ENCODE measurements at regions not wholly inside any gene's neighbourhood (a gene's known extent, or its start where the extent isn't known, plus 50 kb on each side); places are given as distances from the start of the nearest gene placed in this dataset.

GRCh38 chr6:41439524-41440418 is 104.4 kb downstream of the NCR2 start:
- H4K20me1 ChIP-seq (ENCODE audit: insufficient read depth, low read length): no peaks in the 10 kb centered on the region
- H2AFZ ChIP-seq (ENCODE audit: low read depth, low read length): no peak overlapping the region
- peaks cover 38% of the 10 kb centered on the region for H3K27me3 Mint-ChIP-seq (ENCODE audit: low read depth, unreplicated experiment)
- no peak overlapping the region for H3K4me3 Mint-ChIP-seq (ENCODE audit: unreplicated experiment)
- H3K36me3 Mint-ChIP-seq (ENCODE audit: low read depth, unreplicated experiment): no peaks in the 10 kb centered on the region
- no peak for DNase-seq (ENCODE audit: low read depth)
- no peaks in the 10 kb centered on the region for H3K79me2 ChIP-seq (ENCODE audit: insufficient read depth, low read length)
- H3K4me2 ChIP-seq (ENCODE audit: low read length): no peak overlapping the region
- no peak overlapping the region for H3K27ac ChIP-seq (ENCODE audit: low read depth, low read length)
- no peaks in the 10 kb centered on the region for H3K9me3 ChIP-seq (ENCODE audit: insufficient read depth, low read depth, low read length)
- H3K4me1 ChIP-seq (ENCODE audit: insufficient read depth, low read length): peaks cover 8% of the 10 kb centered on the region
- no peak overlapping the region for H3K4me3 ChIP-seq (ENCODE audit: insufficient read depth, low read depth, low read length)
- no peak for FAIRE-seq
- no peak overlapping the region for H3K27ac Mint-ChIP-seq (ENCODE audit: unreplicated experiment)
- TF ChIP-seq EZH2 (IDR thresholded peaks at IDR 0.05; ENCODE audit: insufficient read depth, low read length): no peak
- TF ChIP-seq, protein P1, sequence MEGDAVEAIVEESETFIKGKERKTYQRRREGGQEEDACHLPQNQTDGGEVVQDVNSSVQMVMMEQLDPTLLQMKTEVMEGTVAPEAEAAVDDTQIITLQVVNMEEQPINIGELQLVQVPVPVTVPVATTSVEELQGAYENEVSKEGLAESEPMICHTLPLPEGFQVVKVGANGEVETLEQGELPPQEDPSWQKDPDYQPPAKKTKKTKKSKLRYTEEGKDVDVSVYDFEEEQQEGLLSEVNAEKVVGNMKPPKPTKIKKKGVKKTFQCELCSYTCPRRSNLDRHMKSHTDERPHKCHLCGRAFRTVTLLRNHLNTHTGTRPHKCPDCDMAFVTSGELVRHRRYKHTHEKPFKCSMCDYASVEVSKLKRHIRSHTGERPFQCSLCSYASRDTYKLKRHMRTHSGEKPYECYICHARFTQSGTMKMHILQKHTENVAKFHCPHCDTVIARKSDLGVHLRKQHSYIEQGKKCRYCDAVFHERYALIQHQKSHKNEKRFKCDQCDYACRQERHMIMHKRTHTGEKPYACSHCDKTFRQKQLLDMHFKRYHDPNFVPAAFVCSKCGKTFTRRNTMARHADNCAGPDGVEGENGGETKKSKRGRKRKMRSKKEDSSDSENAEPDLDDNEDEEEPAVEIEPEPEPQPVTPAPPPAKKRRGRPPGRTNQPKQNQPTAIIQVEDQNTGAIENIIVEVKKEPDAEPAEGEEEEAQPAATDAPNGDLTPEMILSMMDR (IDR thresholded peaks at IDR 0.05; ENCODE audit: insufficient read depth, low read depth, low read length): no peak
- no peak overlapping the region for H3K9ac ChIP-seq (ENCODE audit: low read length)
- peaks cover 41% of the 10 kb centered on the region for H3K27me3 ChIP-seq (ENCODE audit: insufficient read depth, low read length)
- H3K4me1 Mint-ChIP-seq (ENCODE audit: low read depth, unreplicated experiment): peaks cover 8% of the 10 kb centered on the region
- H3K9me3 Mint-ChIP-seq (ENCODE audit: unreplicated experiment): no peaks in the 10 kb centered on the region
- H3K36me3 ChIP-seq (ENCODE audit: insufficient read depth, low read length): no peaks in the 10 kb centered on the region

- FAIRE-seq (no peak), DNase-seq (ENCODE audit: low read depth) (no peak)
- Mint-ChIP-seq H3K27ac (ENCODE audit: unreplicated experiment) (no peak overlapping the region), H3K36me3 (ENCODE audit: low read depth, unreplicated experiment) (no peaks in the 10 kb centered on the region), H3K27me3 (ENCODE audit: low read depth, unreplicated experiment) (peaks cover 39% of the 10 kb centered on the region), H3K4me3 (ENCODE audit: unreplicated experiment) (no peak overlapping the region), H3K4me1 (ENCODE audit: low read depth, unreplicated experiment) (peaks cover 5% of the 10 kb centered on the region), H3K9me3 (ENCODE audit: unreplicated experiment) (no peaks in the 10 kb centered on the region)
- H3K4me1 ChIP-seq (ENCODE audit: insufficient read depth, low read length): peaks cover 8% of the 10 kb centered on the region
- no peaks in the 10 kb centered on the region for H3K36me3 ChIP-seq (ENCODE audit: insufficient read depth, low read length)
- H3K9ac ChIP-seq (ENCODE audit: low read length): no peak overlapping the region
- H3K4me2 ChIP-seq (ENCODE audit: low read length): no peak overlapping the region
- no peaks in the 10 kb centered on the region for H3K9me3 ChIP-seq (ENCODE audit: insufficient read depth, low read depth, low read length)
- no peaks in the 10 kb centered on the region for H4K20me1 ChIP-seq (ENCODE audit: insufficient read depth, low read length)
- no peaks in the 10 kb centered on the region for H3K79me2 ChIP-seq (ENCODE audit: insufficient read depth, low read length)
- TF ChIP-seq EZH2 (IDR thresholded peaks at IDR 0.05; ENCODE audit: insufficient read depth, low read length): no peak
- TF ChIP-seq, protein P1 (IDR thresholded peaks at IDR 0.05; ENCODE audit: insufficient read depth, low read depth, low read length): no peak
- no peak overlapping the region for H2AFZ ChIP-seq (ENCODE audit: low read depth, low read length)
- peaks cover 41% of the 10 kb centered on the region for H3K27me3 ChIP-seq (ENCODE audit: insufficient read depth, low read length)
- no peak overlapping the region for H3K27ac ChIP-seq (ENCODE audit: low read depth, low read length)
- H3K4me3 ChIP-seq (ENCODE audit: insufficient read depth, low read depth, low read length): no peak overlapping the region
Observed at GRCh38 chr6:41440958-41441357, 105.2 kb upstream of the FOXP4 start.

All from astrocyte (in vitro differentiated cells and primary cell).